MM.1S (cell line): ENCODE measurements at regions not wholly inside any gene's neighbourhood (a gene's known extent, or its start where the extent isn't known, plus 50 kb on each side); places are given as distances from the start of the nearest gene placed in this dataset.

Experiments used
- EZH2 ChIP-seq: fragments of 300-600 bp; sonication (generic); optimal IDR thresholded peaks from 2 replicates; pipeline ENCODE3; 2017; ENCODE audit warnings: low read depth, mild to moderate bottlenecking, antibody characterized with exemption, low read length, mixed read lengths
- EZH2phosphoT487 ChIP-seq: fragments of 300-600 bp; sonication (generic); IDR thresholded peaks from 2 replicates; pipeline ENCODE4 v1.6.1; 2018; ENCODE audit warnings: antibody characterized with exemption, low read length
- TF ChIP-seq, protein P1 (sequence below): fragments of 300-600 bp; sonication (generic); IDR thresholded peaks from 2 replicates; pipeline ENCODE4 v1.5.1; 2016; ENCODE audit warnings: antibody characterized with exemption, low read length, mixed read lengths

DNA sequence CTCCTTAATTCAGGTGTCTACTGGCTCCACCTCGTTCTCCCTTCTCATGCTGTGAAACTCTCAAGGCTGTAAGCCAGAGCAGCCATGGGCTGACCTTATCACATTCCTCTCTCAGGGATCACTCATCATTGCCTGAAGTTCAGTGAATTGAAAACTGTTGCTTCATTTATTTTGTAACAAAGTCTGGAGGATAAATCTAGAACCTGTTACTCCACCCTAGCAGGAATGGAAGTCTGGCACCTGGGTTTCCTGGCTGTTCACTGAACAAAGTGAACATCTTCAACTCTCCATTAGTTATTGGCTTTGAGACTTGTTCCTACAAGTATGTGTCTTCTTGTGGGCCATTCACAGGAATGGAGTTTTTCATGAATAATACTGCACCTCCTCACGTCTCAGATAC lies 584.1 kb downstream of the PTPRU start:
- TF ChIP-seq, protein P1, sequence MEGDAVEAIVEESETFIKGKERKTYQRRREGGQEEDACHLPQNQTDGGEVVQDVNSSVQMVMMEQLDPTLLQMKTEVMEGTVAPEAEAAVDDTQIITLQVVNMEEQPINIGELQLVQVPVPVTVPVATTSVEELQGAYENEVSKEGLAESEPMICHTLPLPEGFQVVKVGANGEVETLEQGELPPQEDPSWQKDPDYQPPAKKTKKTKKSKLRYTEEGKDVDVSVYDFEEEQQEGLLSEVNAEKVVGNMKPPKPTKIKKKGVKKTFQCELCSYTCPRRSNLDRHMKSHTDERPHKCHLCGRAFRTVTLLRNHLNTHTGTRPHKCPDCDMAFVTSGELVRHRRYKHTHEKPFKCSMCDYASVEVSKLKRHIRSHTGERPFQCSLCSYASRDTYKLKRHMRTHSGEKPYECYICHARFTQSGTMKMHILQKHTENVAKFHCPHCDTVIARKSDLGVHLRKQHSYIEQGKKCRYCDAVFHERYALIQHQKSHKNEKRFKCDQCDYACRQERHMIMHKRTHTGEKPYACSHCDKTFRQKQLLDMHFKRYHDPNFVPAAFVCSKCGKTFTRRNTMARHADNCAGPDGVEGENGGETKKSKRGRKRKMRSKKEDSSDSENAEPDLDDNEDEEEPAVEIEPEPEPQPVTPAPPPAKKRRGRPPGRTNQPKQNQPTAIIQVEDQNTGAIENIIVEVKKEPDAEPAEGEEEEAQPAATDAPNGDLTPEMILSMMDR: no peak
- TF ChIP-seq EZH2 (no peak), EZH2phosphoT487 (no peak)
